ENCODE measurements at regions not wholly inside any gene's neighbourhood (a gene's known extent, or its start where the extent isn't known, plus 50 kb on each side); places are given as distances from the start of the nearest gene placed in this dataset.
"Not testable (repeated sequence)": the region's sequence is repeated elsewhere in the genome, so short reads cannot be mapped to it uniquely, and the experiment has no call there.

GRCh38 chr7:142508251-142508650, 241.0 kb upstream of the PRSS1 start:
- FAIRE-seq, result no peak
- DNase-seq (ENCODE audit: insufficient read length, low spot score), result no peak

- FAIRE-seq, result no peak
- no peak for DNase-seq (ENCODE audit: insufficient read length, low spot score)
Measured at GRCh38 chr7:142507799-142508198, 241.5 kb upstream of the PRSS1 start.

DNA sequence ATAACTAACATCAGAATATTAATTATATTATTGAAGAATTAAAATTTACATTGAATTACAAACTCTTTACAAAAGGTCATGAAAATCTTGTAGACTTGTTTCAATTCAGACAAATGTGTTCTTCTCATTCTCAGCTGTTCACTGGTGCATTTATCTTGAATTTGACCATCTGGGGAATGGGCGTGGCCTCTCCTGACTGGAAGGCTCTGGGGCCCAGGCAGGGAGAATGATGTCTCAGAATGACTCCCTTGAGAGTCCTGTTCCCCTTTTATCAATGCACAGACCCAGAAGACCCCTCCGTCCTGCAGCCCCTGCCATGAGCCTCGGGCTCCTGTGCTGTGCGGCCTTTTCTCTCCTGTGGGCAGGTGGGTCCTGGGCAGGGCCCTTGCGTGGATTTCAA, 242.2 kb upstream of the PRSS1 start:
- not testable (repeated sequence) for DNase-seq (ENCODE audit: insufficient read length, low spot score); FAIRE-seq

DNA sequence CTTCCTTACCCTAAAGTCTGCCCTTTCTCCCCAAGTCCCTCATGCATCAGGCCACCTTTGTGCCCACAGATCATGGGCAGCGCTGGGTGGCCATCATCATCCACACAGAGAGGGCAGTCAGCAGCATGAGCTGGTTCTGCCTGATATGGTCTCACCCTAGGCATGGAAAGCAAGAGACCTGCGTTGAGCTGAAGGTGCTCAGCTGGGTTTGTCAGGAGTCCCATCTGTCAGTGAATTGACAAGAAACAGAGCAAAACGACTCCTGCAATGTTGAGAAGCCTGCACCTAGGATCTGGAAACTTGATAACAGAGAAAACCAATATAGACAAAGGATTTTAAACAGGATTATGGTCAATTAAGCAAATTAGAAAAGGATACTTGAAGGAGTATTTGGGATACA, 242.7 kb upstream of the PRSS1 start:
- DNase-seq (ENCODE audit: insufficient read length, low spot score), result no peak

DNA sequence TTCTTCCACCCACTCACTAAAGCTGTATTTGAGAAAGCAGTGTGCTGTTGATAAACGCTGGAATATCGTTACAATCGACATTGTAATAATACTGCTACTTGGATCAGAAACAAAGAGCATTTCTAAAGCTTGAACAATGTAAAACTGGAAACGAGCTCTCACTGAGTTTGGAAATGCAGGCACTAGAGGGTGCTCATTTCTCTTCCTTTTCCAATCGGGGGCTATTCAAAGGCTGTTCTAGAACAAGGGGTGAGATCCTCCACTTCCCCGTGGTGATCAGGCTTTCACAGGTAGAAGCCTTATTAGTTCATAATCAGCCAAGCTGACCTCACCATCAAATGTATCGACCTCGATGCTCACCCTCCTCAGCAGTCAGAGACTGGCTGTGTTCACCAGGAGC, 245.3 kb upstream of the PRSS1 start:
- not testable (repeated sequence) for FAIRE-seq; DNase-seq (ENCODE audit: insufficient read length, low spot score)

More for the DNA sequence above, 242.7 kb upstream of the PRSS1 start:
- no peak for FAIRE-seq

DNA sequence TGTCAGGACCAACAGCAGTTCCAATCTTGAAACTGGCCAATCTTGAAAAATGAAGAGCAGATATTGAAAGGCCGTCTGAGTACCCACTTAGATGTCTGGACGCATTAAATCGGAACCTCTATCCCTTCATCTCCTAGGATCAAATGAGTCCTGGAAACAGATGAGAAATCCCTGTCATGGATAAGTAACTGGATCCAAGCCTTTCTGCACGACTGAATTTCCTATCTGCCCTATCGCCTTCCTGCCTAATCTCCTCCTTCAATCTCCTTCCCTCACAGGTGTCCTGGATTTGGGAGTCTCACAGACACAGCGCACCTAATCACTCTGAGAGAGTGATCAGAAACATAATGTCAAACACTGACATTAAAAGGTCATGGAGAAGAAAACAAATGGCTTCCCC, 245.2 kb upstream of the PRSS58 start:
- no peak for DNase-seq (ENCODE audit: insufficient read length, low spot score)
- FAIRE-seq, result no peak

GRCh38 chr7:142501434-142501833, 243.6 kb upstream of the PRSS58 start:
- DNase-seq (ENCODE audit: insufficient read length, low spot score), result no peak
- FAIRE-seq, result no peak

- no peak for FAIRE-seq
- DNase-seq (ENCODE audit: insufficient read length, low spot score), result no peak
Measured at GRCh38 chr7:142500366-142500765, 242.5 kb upstream of the PRSS58 start.

DNA sequence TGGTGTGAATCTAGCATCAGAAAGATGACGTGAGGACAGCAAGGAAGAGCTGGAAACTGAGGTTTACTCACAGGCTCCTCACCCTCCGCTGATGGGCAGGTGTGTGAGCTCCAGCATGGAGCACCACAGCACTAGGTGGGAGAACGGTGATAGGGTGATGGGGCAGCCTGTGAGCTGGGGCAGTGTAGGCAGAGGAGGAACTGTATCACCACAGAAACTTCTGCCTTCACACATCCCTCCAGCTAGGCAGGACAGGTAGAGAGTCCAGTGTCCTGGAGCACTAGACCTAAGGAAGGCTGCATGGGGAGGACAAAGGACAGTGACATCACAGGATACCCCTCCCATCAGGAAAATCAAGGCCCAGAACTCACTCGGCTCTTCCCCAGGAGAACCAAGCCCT, 241.8 kb upstream of the PRSS58 start:
- FAIRE-seq (no peak), DNase-seq (ENCODE audit: insufficient read length, low spot score) (no peak)

- DNase-seq (ENCODE audit: insufficient read length, low spot score), result no peak
- FAIRE-seq, result no peak
Measured at GRCh38 chr7:142498364-142498763, 240.5 kb upstream of the PRSS58 start.

DNA sequence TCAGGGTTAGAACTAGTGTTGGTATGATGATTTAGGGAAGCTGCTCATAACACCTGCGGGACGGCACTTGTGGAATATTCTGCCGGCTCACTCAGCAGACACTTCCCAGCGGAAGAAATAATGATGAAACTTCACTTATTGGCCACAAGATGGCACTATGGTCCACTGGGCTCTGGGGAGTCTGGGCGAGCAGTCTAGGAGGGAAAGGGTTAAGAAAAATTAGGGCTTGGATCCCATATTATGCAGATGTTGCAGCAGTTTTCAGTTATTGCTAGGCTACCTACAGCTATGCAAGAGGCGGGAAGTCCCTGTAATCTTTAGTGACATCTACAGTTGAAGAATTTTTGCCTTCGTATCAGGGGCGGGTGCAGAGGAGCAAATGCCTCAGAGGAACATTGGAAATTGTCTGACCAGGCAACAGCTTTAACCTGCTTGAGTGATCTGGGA, 238.7 kb upstream of the PRSS58 start:
- DNase-seq (ENCODE audit: insufficient read length, low spot score), result peak; percentile 9
- FAIRE-seq, result no peak

DNA sequence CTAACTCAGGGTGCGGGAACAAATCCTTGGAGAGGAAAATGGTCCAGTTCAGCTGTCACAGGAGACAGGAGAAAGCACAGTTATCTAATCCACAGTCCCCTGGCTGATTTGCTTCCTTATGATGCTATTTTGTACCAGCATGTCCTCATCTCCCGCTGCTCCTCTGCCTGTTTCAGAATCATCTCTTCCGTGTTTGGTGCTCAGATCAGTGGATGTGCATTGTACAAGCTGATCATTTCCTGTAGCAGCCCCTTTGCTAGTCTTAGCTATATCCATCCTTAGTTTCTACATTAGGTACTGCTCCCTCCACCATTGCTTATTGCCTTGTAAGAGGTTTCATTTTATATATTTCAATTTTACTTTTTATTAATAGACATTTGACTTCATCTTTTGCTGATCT, 238.0 kb upstream of the PRSS58 start:
- not testable (repeated sequence) for FAIRE-seq; DNase-seq (ENCODE audit: insufficient read length, low spot score)

- not testable (repeated sequence) for FAIRE-seq; DNase-seq (ENCODE audit: insufficient read length, low spot score)
Measured at GRCh38 chr7:142495301-142495700, 237.4 kb upstream of the PRSS58 start.

DNA sequence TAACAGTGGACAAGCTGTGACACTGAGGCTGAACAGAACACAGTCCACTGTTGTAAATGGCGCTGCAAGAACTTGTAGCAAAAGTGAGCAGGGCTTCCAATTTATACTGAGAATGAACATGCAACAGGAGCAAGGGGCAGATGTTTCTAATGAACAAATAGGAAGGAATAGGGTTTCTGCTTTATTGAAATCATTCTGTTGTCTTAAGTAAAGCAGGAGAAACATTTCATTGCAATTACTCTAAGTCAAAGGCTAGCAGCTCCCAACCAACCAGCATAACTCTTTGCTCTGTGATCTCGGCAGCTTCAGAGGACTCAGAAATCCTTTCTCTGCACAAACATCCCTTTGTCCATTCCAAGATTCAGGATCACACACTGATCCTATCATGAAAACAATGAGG, 236.2 kb upstream of the PRSS58 start:
- FAIRE-seq (no peak), DNase-seq (ENCODE audit: insufficient read length, low spot score) (no peak)

- no peak for FAIRE-seq
- no peak for DNase-seq (ENCODE audit: insufficient read length, low spot score)
Measured at GRCh38 chr7:142488842-142489241, 231.0 kb upstream of the PRSS58 start.

DNA sequence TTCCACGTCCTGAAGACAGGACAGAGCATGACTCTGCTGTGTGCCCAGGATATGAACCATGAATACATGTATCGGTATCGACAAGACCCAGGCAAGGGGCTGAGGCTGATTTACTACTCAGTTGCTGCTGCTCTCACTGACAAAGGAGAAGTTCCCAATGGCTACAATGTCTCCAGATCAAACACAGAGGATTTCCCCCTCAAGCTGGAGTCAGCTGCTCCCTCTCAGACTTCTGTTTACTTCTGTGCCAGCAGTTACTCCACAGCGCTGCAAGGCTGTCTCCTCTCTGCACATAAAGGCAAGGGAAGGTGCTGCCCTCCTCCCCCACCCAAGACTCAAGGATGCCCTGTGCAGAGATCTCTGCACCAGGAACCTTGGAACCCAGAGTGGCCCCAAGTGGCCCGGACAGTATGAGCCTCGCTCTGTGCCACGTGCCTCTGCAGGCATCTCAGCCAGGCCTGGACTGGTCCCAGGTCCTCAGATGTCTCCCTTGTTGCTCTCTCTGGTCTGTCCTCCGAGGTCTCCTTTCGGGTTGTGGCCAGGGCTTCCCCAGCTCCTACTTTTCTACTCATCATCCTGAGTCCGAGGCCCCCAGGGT, 230.3 kb upstream of the PRSS58 start:
- FAIRE-seq (no peak), DNase-seq (ENCODE audit: insufficient read length, low spot score) (no peak)

- not testable (repeated sequence) for FAIRE-seq
Measured at GRCh38 chr7:142487565-142487964, 229.7 kb upstream of the PRSS58 start.

GRCh38 chr7:142487124-142487523, 229.3 kb upstream of the PRSS58 start:
- FAIRE-seq (no peak), DNase-seq (ENCODE audit: insufficient read length, low spot score) (no peak)

More at GRCh38 chr7:142487565-142487964, 229.7 kb upstream of the PRSS58 start:
- DNase-seq (ENCODE audit: insufficient read length, low spot score), result not testable (repeated sequence)

GRCh38 chr7:142485617-142486226, 227.9 kb upstream of the PRSS58 start:
- FAIRE-seq, result no peak
- DNase-seq (ENCODE audit: insufficient read length, low spot score), result no peak

DNA sequence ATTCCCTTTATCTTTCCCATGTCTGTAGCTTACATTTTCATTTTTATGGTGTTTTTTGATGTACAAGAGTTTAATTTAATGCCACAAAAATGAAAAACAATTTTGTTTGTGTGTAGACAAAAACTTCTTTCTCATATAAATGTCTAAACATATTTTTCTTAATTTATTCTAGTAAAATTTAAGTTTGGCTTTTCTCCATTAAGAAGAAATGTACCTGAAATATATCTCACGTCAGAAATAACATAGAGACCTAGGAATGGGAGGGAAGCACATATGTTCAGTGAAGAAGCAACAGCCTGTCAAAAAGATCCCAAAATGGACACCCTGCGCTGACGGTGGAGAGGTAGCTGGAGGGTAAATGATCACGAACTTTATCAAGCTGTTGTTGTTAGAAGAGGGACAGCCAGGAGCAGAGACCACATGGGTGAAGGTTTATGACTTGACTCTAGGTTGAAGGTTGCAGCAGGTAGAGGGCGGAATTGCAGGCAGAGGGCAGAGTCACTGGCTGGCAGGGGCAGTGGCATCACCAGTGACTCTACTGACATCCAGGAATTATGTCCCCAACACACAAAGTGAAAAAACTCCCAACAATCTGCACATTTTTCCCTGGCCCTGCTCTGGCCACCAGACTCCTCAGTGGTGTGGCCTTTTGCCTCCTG, 225.9 kb upstream of the PRSS58 start:
- FAIRE-seq, result no peak

DNA sequence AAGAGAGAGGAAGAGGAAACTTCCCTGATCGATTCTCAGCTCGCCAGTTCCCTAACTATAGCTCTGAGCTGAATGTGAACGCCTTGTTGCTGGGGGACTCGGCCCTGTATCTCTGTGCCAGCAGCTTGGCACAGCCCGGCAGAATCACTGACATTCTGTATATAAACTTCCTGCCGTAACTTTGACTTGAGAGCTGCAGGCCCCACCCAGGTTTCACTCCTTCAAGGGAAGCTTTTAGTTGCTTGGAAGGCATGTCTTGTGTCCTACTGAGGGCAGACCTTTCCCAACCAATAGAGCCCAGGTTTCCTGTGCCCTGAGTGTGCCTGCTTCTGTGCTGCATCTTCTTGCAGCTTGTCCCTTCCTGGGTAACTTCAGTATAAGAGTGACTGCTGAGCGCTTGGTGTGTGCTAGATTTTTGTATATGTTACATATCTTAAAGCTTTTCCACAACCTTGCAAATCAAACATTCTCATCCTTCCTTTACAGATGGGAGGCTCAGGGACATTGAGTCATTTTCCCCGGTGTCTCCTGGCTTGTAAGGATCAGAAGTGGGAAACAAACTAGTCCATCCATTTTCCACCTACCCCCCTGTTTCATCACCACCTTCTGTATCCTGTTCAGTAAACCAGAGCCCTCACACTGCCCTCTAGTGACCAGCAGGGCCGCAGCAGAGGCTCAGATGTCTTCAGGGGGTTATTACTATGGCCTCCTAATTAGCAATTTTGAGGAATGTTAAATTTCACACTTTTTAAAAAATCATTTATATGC, 225.2 kb upstream of the PRSS58 start:
- peak; percentile 45 for DNase-seq (ENCODE audit: insufficient read length, low spot score)
- no peak for FAIRE-seq

More for the DNA sequence above, 225.9 kb upstream of the PRSS58 start:
- no peak for DNase-seq (ENCODE audit: insufficient read length, low spot score)

All from HTR-8/SVneo (cell line).